ENCODE measurements at regions not wholly inside any gene's neighbourhood (a gene's known extent, or its start where the extent isn't known, plus 50 kb on each side); places are given as distances from the start of the nearest gene placed in this dataset.

DNA sequence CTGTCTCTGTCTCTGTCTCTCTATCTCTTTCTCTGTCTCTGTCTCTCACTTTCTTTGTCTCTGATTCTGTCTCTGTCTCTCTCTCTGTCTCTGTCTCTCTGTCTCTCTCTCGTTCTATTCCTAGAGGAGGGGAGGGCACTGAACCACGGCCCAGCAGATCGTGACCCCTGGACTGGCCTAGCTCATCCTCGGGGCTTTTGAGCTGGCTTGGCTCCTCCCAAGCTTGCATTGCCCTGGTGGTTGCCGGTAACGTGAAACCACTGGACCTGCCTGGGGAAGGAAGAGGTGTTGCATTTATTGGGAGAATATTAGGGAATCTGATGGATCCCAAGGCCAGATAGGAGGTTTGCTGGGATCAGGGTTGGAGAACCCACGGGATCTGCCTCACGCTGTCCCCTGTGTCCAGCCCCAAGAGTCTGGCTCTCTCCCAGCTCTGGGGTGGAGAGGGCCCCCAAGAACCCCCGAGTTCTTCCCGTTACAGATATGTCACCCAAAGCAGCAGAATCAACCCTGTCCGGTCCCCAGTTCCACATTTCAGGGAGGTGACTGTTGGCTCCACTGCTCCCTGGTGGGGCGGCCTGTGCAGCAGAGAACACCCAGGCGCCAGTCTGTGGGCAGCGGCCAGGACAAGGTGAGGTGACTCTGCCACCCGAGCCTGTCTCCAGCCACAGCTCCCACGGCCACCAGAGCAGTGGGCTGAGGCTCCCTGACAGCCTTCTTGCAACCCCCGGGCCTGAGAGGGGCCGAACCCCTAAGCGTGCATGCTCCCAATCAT is 228.3 kb downstream of the TTLL2 start:
- no peaks in the 10 kb centered on the region for H3K9me3 ChIP-seq (ENCODE audit: low read length)
- no TSS peak for BruUV-seq (replicated peaks)
- POLR2A ChIA-PET (ENCODE audit: unreplicated experiment), result no interaction called here
- H3K4me1 ChIP-seq (ENCODE audit: insufficient read depth, low read length), result no peaks in the 10 kb centered on the region
- no peak overlapping the region for H3K4me2 ChIP-seq (ENCODE audit: low read length)
- CTCF ChIA-PET, result no interaction called here
- ATAC-seq (no peak), DNase-seq (no peak)
- H4K20me1 ChIP-seq (ENCODE audit: low read length), result no peaks in the 10 kb centered on the region
- no peak overlapping the region for H2AFZ ChIP-seq (ENCODE audit: low read length)
- no peak overlapping the region for H3K4me3 ChIP-seq (ENCODE audit: low read length)
- no peaks in the 10 kb centered on the region for H3K36me3 ChIP-seq (ENCODE audit: low read depth, low read length)
- intact Hi-C loops (cut with micrococcal nuclease), result no loop called here
- H3F3A ChIP-seq (ENCODE audit: low read length, unreplicated experiment), result no peaks in the 10 kb centered on the region
- no peaks in the 10 kb centered on the region for H3K9me2 ChIP-seq (replicated peaks; ENCODE audit: low read length)
- H3K27ac ChIP-seq (ENCODE audit: low read length), result no peak overlapping the region
- peaks cover 17% of the 10 kb centered on the region for H3K27me3 ChIP-seq (ENCODE audit: low read length)
- TF ChIP-seq, protein P1, sequence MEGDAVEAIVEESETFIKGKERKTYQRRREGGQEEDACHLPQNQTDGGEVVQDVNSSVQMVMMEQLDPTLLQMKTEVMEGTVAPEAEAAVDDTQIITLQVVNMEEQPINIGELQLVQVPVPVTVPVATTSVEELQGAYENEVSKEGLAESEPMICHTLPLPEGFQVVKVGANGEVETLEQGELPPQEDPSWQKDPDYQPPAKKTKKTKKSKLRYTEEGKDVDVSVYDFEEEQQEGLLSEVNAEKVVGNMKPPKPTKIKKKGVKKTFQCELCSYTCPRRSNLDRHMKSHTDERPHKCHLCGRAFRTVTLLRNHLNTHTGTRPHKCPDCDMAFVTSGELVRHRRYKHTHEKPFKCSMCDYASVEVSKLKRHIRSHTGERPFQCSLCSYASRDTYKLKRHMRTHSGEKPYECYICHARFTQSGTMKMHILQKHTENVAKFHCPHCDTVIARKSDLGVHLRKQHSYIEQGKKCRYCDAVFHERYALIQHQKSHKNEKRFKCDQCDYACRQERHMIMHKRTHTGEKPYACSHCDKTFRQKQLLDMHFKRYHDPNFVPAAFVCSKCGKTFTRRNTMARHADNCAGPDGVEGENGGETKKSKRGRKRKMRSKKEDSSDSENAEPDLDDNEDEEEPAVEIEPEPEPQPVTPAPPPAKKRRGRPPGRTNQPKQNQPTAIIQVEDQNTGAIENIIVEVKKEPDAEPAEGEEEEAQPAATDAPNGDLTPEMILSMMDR (conservative IDR thresholded peaks at IDR 0.05; ENCODE audit: low read depth, low read length), result no peak
- TF ChIP-seq EZH2 (IDR thresholded peaks at IDR 0.05; ENCODE audit: low read length, unreplicated experiment) (no peak), EZH2phosphoT487 (IDR thresholded peaks at IDR 0.05; ENCODE audit: borderline replicate concordance, low read length) (no peak)
- no peak overlapping the region for H3K9ac ChIP-seq (ENCODE audit: low read length)
- no peaks in the 10 kb centered on the region for H3K79me2 ChIP-seq (ENCODE audit: low read length)

DNA sequence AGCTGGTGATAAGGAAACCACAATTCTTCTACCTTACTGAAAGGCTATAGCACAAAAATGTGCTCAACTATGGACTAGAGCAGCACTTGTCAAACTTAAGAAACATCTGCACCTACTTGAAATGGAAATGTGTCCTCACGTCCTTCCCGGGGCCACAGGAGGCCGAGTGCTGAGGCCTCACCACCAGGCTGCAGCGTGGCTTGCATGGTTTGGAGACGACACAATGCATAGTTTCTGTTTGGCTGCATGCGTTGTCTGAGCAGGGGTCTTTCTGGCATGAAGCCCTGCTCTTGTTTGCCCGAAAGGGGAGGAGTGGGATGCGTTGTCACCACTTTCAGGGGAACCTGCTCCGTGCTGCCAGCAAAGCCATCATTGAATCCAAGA is 228.8 kb downstream of the TTLL2 start:
- no peaks in the 10 kb centered on the region for H3K9me3 ChIP-seq (ENCODE audit: low read length)
- H3K27ac ChIP-seq (ENCODE audit: low read length), result no peak overlapping the region
- DNase-seq (no peak), ATAC-seq (no peak)
- TF ChIP-seq EZH2phosphoT487 (IDR thresholded peaks at IDR 0.05; ENCODE audit: borderline replicate concordance, low read length) (no peak), EZH2 (IDR thresholded peaks at IDR 0.05; ENCODE audit: low read length, unreplicated experiment) (no peak)
- TF ChIP-seq, protein P1 (conservative IDR thresholded peaks at IDR 0.05; ENCODE audit: low read depth, low read length), result no peak
- intact Hi-C loops (cut with micrococcal nuclease), result no loop called here
- no peaks in the 10 kb centered on the region for H4K20me1 ChIP-seq (ENCODE audit: low read length)
- H3K4me2 ChIP-seq (ENCODE audit: low read length), result no peak overlapping the region
- H3K9ac ChIP-seq (ENCODE audit: low read length), result no peak overlapping the region
- H3K4me1 ChIP-seq (ENCODE audit: insufficient read depth, low read length), result no peaks in the 10 kb centered on the region
- peaks cover 17% of the 10 kb centered on the region for H3K27me3 ChIP-seq (ENCODE audit: low read length)
- H3K9me2 ChIP-seq (replicated peaks; ENCODE audit: low read length), result no peaks in the 10 kb centered on the region
- BruUV-seq (replicated peaks), result no TSS peak
- no peaks in the 10 kb centered on the region for H3F3A ChIP-seq (ENCODE audit: low read length, unreplicated experiment)
- CTCF ChIA-PET, result no interaction called here
- H2AFZ ChIP-seq (ENCODE audit: low read length), result no peak overlapping the region
- H3K4me3 ChIP-seq (ENCODE audit: low read length), result no peak overlapping the region
- POLR2A ChIA-PET (ENCODE audit: unreplicated experiment), result no interaction called here
- no peaks in the 10 kb centered on the region for H3K36me3 ChIP-seq (ENCODE audit: low read depth, low read length)
- no peaks in the 10 kb centered on the region for H3K79me2 ChIP-seq (ENCODE audit: low read length)

- DNase-seq (no peak), ATAC-seq (no peak)
- Histone ChIP-seq H3K27ac (ENCODE audit: low read length) (no peak overlapping the region), H3K4me1 (ENCODE audit: insufficient read depth, low read length) (no peaks in the 10 kb centered on the region), H3K36me3 (ENCODE audit: low read depth, low read length) (no peaks in the 10 kb centered on the region), H3K4me2 (ENCODE audit: low read length) (no peak overlapping the region), H4K20me1 (ENCODE audit: low read length) (no peaks in the 10 kb centered on the region), H3K9me3 (ENCODE audit: low read length) (no peaks in the 10 kb centered on the region), H3K4me3 (ENCODE audit: low read length) (no peak overlapping the region), H3K79me2 (ENCODE audit: low read length) (no peaks in the 10 kb centered on the region), H3K27me3 (ENCODE audit: low read length) (peaks cover 8% of the 10 kb centered on the region), H3K9me2 (replicated peaks; ENCODE audit: low read length) (no peaks in the 10 kb centered on the region), H3F3A (ENCODE audit: low read length, unreplicated experiment) (no peaks in the 10 kb centered on the region), H3K9ac (ENCODE audit: low read length) (no peak overlapping the region), H2AFZ (ENCODE audit: low read length) (no peak overlapping the region)
- ChIA-PET CTCF (no interaction called here), POLR2A (ENCODE audit: unreplicated experiment) (no interaction called here)
- BruUV-seq (replicated peaks), result no TSS peak
- TF ChIP-seq, protein P1 (conservative IDR thresholded peaks at IDR 0.05; ENCODE audit: low read depth, low read length), result no peak
- no peak for TF ChIP-seq EZH2phosphoT487 (IDR thresholded peaks at IDR 0.05; ENCODE audit: borderline replicate concordance, low read length)
- no peak for TF ChIP-seq EZH2 (IDR thresholded peaks at IDR 0.05; ENCODE audit: low read length, unreplicated experiment)
- intact Hi-C loops (cut with micrococcal nuclease), result no loop called here
These were observed 230.0 kb downstream of the TTLL2 start for GRCh38 chr6:167554854-167555253.
